IMR-90 (cell line): ENCODE measurements at regions not wholly inside any gene's neighbourhood (a gene's known extent, or its start where the extent isn't known, plus 50 kb on each side); places are given as distances from the start of the nearest gene placed in this dataset.
"Not testable (repeated sequence)": the region's sequence is repeated elsewhere in the genome, so short reads cannot be mapped to it uniquely, and the experiment has no call there.

Experiments
- CTCF ChIP-seq: conservative IDR thresholded peaks from 2 replicates; pipeline ENCODE4 v1.5.1; 2012; ENCODE audit warnings: mild to moderate bottlenecking, low read depth, low read length, improper control_type of control experiment
- FOS ChIP-seq: fragments of 150-350 bp; IDR thresholded peaks from 2 replicates; pipeline ENCODE4 v1.6.1; 2016; ENCODE audit warnings: low read depth, low read length
- MAZ ChIP-seq: IDR thresholded peaks from 2 replicates; pipeline ENCODE4 v1.6.1; 2012; ENCODE audit warnings: low read depth, mild to moderate bottlenecking, low read length, improper control_type of control experiment, moderate library complexity, borderline replicate concordance
- POLR2A ChIP-seq: IDR thresholded peaks from 2 replicates; pipeline ENCODE4 v1.6.1; 2012; ENCODE audit warnings: mild to moderate bottlenecking, low read depth, low read length

- not testable (repeated sequence) for TF ChIP-seq CTCF, POLR2A, MAZ, FOS
Measured at GRCh38 chr2:87610974-87611373, 136.9 kb upstream of the PLGLB2 start.
